ENCODE measurements at regions not wholly inside any gene's neighbourhood (a gene's known extent, or its start where the extent isn't known, plus 50 kb on each side); places are given as distances from the start of the nearest gene placed in this dataset.

GRCh38 chr1:29903548-29904166, 667.3 kb downstream of the PTPRU start:
- TF ChIP-seq CTCF (IDR thresholded peaks at IDR 0.05; ENCODE audit: insufficient read depth, low read depth, low read length) = no peak
- TF ChIP-seq EZH2 (IDR thresholded peaks at IDR 0.05; ENCODE audit: insufficient read depth, low read length) = no peak
